HG02571 (cell line): ENCODE measurements at regions not wholly inside any gene's neighbourhood (a gene's known extent, or its start where the extent isn't known, plus 50 kb on each side); places are given as distances from the start of the nearest gene placed in this dataset.

Experiments
- ATAC-seq: cut with Tn5 transposase; IDR thresholded peaks from one replicate; pipeline ENCODE4 v1.9.1; 2021; ENCODE audit warnings: mild to moderate bottlenecking, moderate library complexity; ENCODE audit not compliant: unreplicated experiment

- no peak for ATAC-seq
These were observed 807.5 kb upstream of the SLC10A2 start for GRCh38 chr13:103873725-103874124.

GRCh38 chr13:103866048-103866447 lies 799.8 kb upstream of the SLC10A2 start:
- no peak for ATAC-seq

GRCh38 chr13:103862525-103862924 lies 796.3 kb upstream of the SLC10A2 start:
- no peak for ATAC-seq

GRCh38 chr13:103859952-103860351 lies 793.7 kb upstream of the SLC10A2 start:
- ATAC-seq = no peak

- no peak for ATAC-seq
These were observed 785.8 kb upstream of the SLC10A2 start for GRCh38 chr13:103852036-103852435.

GRCh38 chr13:103844471-103844870 lies 778.3 kb upstream of the SLC10A2 start:
- no peak for ATAC-seq

- ATAC-seq = no peak
These were observed 773.2 kb upstream of the SLC10A2 start for GRCh38 chr13:103839460-103839859.

- no peak for ATAC-seq
These were observed 768.8 kb upstream of the SLC10A2 start for GRCh38 chr13:103835052-103835451.

GRCh38 chr13:103833294-103833852 lies 767.2 kb upstream of the SLC10A2 start:
- no peak for ATAC-seq

- ATAC-seq = no peak
These were observed 749.4 kb upstream of the SLC10A2 start for GRCh38 chr13:103815619-103816018.

- no peak for ATAC-seq
These were observed 746.8 kb upstream of the SLC10A2 start for GRCh38 chr13:103812971-103813370.

GRCh38 chr13:103812558-103812957 lies 746.3 kb upstream of the SLC10A2 start:
- no peak for ATAC-seq

- no peak for ATAC-seq
These were observed 743.8 kb upstream of the SLC10A2 start for GRCh38 chr13:103810026-103810425.

GRCh38 chr13:103805771-103806170 lies 739.6 kb upstream of the SLC10A2 start:
- ATAC-seq = no peak

- no peak for ATAC-seq
These were observed 737.1 kb upstream of the SLC10A2 start for GRCh38 chr13:103803349-103803748.

- no peak for ATAC-seq
These were observed 732.8 kb upstream of the SLC10A2 start for GRCh38 chr13:103799028-103799427.

GRCh38 chr13:103795892-103796478 lies 729.8 kb upstream of the SLC10A2 start:
- ATAC-seq = no peak

- no peak for ATAC-seq
These were observed 728.3 kb upstream of the SLC10A2 start for GRCh38 chr13:103794526-103794925.

- no peak for ATAC-seq
These were observed 721.9 kb upstream of the SLC10A2 start for GRCh38 chr13:103788061-103788652.

- no peak for ATAC-seq
These were observed 706.4 kb upstream of the SLC10A2 start for GRCh38 chr13:103772576-103772975.

GRCh38 chr13:103762523-103762922 lies 696.3 kb upstream of the SLC10A2 start:
- no peak for ATAC-seq

- ATAC-seq = no peak
These were observed 693.1 kb upstream of the SLC10A2 start for GRCh38 chr13:103759361-103759760.

- ATAC-seq = no peak
These were observed 692.0 kb upstream of the SLC10A2 start for GRCh38 chr13:103758222-103758621.
